Mammary epithelial cell (primary cell): ENCODE measurements at regions not wholly inside any gene's neighbourhood (a gene's known extent, or its start where the extent isn't known, plus 50 kb on each side); places are given as distances from the start of the nearest gene placed in this dataset.

Source experiments
- EZH2 ChIP-seq: IDR thresholded peaks from 2 replicates; pipeline ENCODE4 v1.6.1; 2012; ENCODE audit warnings: low read length, inconsistent platforms, borderline replicate concordance
- TF ChIP-seq, protein P1 (sequence below), 2 donors: IDR thresholded peaks in 1 of 2; conservative IDR thresholded peaks in 1 of 2; 2 replicates each; pipeline ENCODE4 v1.5.1; 2011 to 2012; ENCODE audit warnings: inconsistent platforms in 2 of 2, low read length in 2 of 2, mild to moderate bottlenecking in 2 of 2, control low read depth in 1 of 2, low read depth in 1 of 2; ENCODE audit not compliant: insufficient read depth in 1 of 2; ENCODE audit errors: extremely low read depth in 1 of 2

DNA sequence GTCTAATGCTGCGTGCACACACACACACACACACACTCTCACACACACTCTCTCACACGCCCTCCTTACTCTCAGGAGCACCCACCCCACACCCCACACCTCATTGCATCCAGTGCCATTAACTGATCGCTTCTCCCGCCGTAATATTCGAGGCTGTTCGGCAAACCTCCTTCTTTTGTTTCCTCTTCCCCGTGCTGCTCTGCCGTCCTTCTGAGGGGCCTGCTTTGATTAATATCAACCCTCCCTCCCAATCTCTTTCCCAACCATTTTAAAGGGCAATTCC, 156.2 kb upstream of the TNRC6C start:
- TF ChIP-seq, protein P1, sequence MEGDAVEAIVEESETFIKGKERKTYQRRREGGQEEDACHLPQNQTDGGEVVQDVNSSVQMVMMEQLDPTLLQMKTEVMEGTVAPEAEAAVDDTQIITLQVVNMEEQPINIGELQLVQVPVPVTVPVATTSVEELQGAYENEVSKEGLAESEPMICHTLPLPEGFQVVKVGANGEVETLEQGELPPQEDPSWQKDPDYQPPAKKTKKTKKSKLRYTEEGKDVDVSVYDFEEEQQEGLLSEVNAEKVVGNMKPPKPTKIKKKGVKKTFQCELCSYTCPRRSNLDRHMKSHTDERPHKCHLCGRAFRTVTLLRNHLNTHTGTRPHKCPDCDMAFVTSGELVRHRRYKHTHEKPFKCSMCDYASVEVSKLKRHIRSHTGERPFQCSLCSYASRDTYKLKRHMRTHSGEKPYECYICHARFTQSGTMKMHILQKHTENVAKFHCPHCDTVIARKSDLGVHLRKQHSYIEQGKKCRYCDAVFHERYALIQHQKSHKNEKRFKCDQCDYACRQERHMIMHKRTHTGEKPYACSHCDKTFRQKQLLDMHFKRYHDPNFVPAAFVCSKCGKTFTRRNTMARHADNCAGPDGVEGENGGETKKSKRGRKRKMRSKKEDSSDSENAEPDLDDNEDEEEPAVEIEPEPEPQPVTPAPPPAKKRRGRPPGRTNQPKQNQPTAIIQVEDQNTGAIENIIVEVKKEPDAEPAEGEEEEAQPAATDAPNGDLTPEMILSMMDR (conservative IDR thresholded peaks at IDR 0.05 in 1 of 2, IDR thresholded peaks at IDR 0.05 in 1 of 2; ENCODE audit: extremely low read depth in 1 of 2, insufficient read depth in 1 of 2, low read depth in 1 of 2, low read length in 2 of 2): no peak
- TF ChIP-seq EZH2: no peak
